Peyer's patch (tissue), 4 donors: ENCODE measurements at regions not wholly inside any gene's neighbourhood (a gene's known extent, or its start where the extent isn't known, plus 50 kb on each side); places are given as distances from the start of the nearest gene placed in this dataset.

Source experiments
- CTCF ChIP-seq, 6 experiments: fragments of 450-650 bp in 4 of 6; fragments of 200-600 bp in 2 of 6; sonication (generic) in 1 of 6; IDR thresholded peaks; one replicate each; pipeline ENCODE4 v1.5.1; 2017 to 2019; ENCODE audit warnings: antibody characterized with exemption in 6 of 6, mild to moderate bottlenecking in 3 of 6, moderate library complexity in 1 of 6
- POLR2A ChIP-seq, 2 donors: fragments of 450-650 bp; IDR thresholded peaks; one replicate each; pipeline ENCODE4 v1.5.1; 2017; ENCODE audit warnings: antibody characterized with exemption in 2 of 2, mild to moderate bottlenecking in 2 of 2, moderate library complexity in 2 of 2

DNA sequence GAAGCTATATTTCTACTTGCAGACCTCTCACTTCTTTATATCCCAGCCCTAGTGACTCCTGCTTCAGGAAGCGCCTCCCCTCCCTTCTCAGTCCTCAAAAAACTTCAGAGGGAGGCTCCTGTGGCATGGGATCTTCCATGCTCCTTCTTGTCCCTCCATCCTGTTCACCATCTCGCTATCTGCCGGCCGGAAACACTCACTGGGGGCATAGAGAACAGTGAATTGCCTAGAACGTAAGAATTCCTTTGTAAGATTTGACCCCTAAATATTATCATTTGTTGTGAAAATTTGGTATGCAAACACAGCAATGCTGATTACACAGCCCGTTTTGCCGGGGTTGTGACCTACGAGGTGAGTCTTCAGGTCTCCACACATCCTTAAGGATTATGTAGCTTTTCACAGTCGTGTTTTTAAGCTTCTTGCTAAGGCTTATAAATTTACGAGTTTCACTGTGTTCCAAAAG is 218.7 kb upstream of the ATP10A start:
- TF ChIP-seq CTCF (IDR thresholded peaks at IDR 0.05) (no peak), POLR2A (IDR thresholded peaks at IDR 0.05) (no peak)
